Nephron (organoid): ENCODE measurements at regions not wholly inside any gene's neighbourhood (a gene's known extent, or its start where the extent isn't known, plus 50 kb on each side); places are given as distances from the start of the nearest gene placed in this dataset.

Experiments
- H3K27ac Mint-ChIP-seq, 3 experiments: 2 replicates each; pipeline ENCODE4 v1.8.0; 2020; ENCODE audit warnings: mixed read lengths in 3 of 3, mild to moderate bottlenecking in 2 of 3, moderate library complexity in 1 of 3
- H3K27me3 Mint-ChIP-seq: 2 replicates; pipeline ENCODE4 v1.8.0; 2021; ENCODE audit warnings: low read depth, mild to moderate bottlenecking, moderate library complexity, mixed read lengths
- H3K36me3 Mint-ChIP-seq: 2 replicates; pipeline ENCODE4 v1.8.0; 2020; ENCODE audit warnings: low read depth, mixed read lengths
- H3K4me1 Mint-ChIP-seq: 2 replicates; pipeline ENCODE4 v1.8.0; 2020; ENCODE audit warnings: mixed read lengths
- H3K4me3 Mint-ChIP-seq, 3 experiments: 2 replicates each; pipeline ENCODE4 v1.8.0; 2020; ENCODE audit warnings: mild to moderate bottlenecking in 3 of 3, mixed read lengths in 3 of 3, moderate library complexity in 2 of 3
- H3K9me3 Mint-ChIP-seq: 2 replicates; pipeline ENCODE4 v1.8.0; 2020; ENCODE audit warnings: mixed read lengths
- TF ChIP-seq, protein P1 (sequence below), 3 experiments: fragments of 200-600 bp; sonication (generic); IDR thresholded peaks; one replicate each; pipeline ENCODE4 v1.5.0; 2021; ENCODE audit warnings: antibody characterized with exemption in 3 of 3; ENCODE audit not compliant: unreplicated experiment in 3 of 3

DNA sequence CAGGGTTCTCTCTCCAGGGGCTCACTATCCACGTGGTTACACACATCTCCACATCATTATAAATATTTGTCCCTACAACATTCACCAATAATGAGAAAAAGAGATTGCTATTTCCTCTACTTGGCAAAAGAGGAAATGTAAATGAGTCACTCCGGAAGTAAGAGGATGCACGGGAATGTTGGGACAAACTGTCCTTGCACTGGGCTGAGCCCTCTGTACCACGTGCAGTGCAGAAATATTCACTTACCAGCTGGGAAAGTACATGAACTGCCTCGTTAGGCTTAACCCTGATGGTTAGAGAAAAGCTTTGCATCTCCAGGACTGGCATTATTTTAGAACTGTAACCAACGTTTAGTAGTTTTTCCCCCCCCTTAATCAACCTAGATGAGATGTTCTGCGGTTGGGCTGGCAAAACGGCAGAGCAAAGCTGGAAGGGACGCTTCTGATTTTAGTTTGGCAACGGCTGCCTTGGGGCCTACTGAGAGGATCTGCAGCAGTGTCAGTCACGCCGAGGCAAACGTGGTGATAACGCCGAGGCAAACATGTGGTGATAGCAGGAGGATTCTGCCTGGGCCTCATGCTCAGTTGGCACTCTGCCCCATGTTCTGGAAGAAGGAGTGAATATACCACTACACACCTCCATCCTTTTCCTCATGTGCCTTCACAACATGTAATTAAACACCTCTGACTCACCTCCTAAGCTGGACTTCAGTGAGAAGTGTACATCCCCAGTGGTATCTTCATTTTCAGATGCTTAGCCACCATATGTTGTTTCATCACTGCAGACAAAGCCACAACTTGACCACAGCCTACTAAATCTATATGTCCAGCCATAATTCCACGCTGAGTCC, 661.4 kb upstream of the KLF4 start:
- TF ChIP-seq, protein P1, sequence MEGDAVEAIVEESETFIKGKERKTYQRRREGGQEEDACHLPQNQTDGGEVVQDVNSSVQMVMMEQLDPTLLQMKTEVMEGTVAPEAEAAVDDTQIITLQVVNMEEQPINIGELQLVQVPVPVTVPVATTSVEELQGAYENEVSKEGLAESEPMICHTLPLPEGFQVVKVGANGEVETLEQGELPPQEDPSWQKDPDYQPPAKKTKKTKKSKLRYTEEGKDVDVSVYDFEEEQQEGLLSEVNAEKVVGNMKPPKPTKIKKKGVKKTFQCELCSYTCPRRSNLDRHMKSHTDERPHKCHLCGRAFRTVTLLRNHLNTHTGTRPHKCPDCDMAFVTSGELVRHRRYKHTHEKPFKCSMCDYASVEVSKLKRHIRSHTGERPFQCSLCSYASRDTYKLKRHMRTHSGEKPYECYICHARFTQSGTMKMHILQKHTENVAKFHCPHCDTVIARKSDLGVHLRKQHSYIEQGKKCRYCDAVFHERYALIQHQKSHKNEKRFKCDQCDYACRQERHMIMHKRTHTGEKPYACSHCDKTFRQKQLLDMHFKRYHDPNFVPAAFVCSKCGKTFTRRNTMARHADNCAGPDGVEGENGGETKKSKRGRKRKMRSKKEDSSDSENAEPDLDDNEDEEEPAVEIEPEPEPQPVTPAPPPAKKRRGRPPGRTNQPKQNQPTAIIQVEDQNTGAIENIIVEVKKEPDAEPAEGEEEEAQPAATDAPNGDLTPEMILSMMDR (IDR thresholded peaks at IDR 0.05; ENCODE audit: unreplicated experiment in 3 of 3), result no peak
- no peaks in the 10 kb centered on the region for H3K27me3 Mint-ChIP-seq

GRCh38 chr9:108149326-108149725, 659.8 kb upstream of the KLF4 start:
- peaks cover 2% of the 10 kb centered on the region for H3K9me3 Mint-ChIP-seq
- no peak overlapping the region for H3K4me3 Mint-ChIP-seq
- TF ChIP-seq, protein P1 (IDR thresholded peaks at IDR 0.05; ENCODE audit: unreplicated experiment in 3 of 3), result no peak
- H3K4me1 Mint-ChIP-seq, result peaks cover 5% of the 10 kb centered on the region
- H3K27ac Mint-ChIP-seq, result no peak overlapping the region
- no peaks in the 10 kb centered on the region for H3K27me3 Mint-ChIP-seq
- no peaks in the 10 kb centered on the region for H3K36me3 Mint-ChIP-seq

More for the DNA sequence above, 661.4 kb upstream of the KLF4 start:
- Mint-ChIP-seq H3K9me3 (no peaks in the 10 kb centered on the region), H3K4me1 (peaks cover 5% of the 10 kb centered on the region), H3K4me3 (no peak overlapping the region), H3K27ac (no peak overlapping the region), H3K36me3 (no peaks in the 10 kb centered on the region)

- Mint-ChIP-seq H3K36me3 (no peaks in the 10 kb centered on the region), H3K9me3 (peaks cover 2% of the 10 kb centered on the region), H3K27ac (peak overlapping the region; percentile 37 to 94 (median 91)), H3K4me1 (peaks cover 24% of the 10 kb centered on the region), H3K27me3 (no peaks in the 10 kb centered on the region), H3K4me3 (peak overlapping the region in 1 of 3 experiments; percentile 41)
- TF ChIP-seq, protein P1 (IDR thresholded peaks at IDR 0.05; ENCODE audit: unreplicated experiment in 3 of 3), result no peak
Observed at GRCh38 chr9:108142504-108143201, 653.1 kb upstream of the KLF4 start.

- peaks cover 28% of the 10 kb centered on the region for H3K4me1 Mint-ChIP-seq
- TF ChIP-seq, protein P1 (IDR thresholded peaks at IDR 0.05; ENCODE audit: unreplicated experiment in 3 of 3), result peak in 1 of 3 experiments; percentile 36
- H3K4me3 Mint-ChIP-seq, result peak overlapping the region in 1 of 3 experiments; percentile 41
- peaks cover 2% of the 10 kb centered on the region for H3K9me3 Mint-ChIP-seq
- H3K36me3 Mint-ChIP-seq, result no peaks in the 10 kb centered on the region
- no peaks in the 10 kb centered on the region for H3K27me3 Mint-ChIP-seq
- H3K27ac Mint-ChIP-seq, result peak overlapping the region; percentile 37 to 94 (median 91)
Observed at GRCh38 chr9:108142142-108142503, 652.6 kb upstream of the KLF4 start.

DNA sequence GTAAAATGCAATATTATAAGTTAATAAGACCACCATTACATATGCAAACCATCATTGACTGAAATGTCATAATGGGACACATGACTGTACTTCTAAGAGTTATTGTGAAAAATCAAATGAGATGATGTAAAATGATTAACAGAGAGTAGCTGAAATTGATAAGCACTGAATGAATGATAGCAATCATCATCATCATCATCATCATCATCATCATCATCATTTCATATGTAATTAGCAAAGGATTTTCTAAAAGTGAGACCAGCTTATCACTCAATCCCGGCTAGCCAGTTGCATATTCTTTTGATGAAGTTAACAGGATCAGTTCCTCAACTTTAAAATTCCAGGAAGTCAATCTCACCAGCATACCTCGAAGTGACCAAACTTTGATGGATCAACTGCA, 650.3 kb upstream of the KLF4 start:
- no peak overlapping the region for H3K27ac Mint-ChIP-seq
- no peaks in the 10 kb centered on the region for H3K27me3 Mint-ChIP-seq
- TF ChIP-seq, protein P1 (IDR thresholded peaks at IDR 0.05; ENCODE audit: unreplicated experiment in 3 of 3), result no peak
- peaks cover 34% of the 10 kb centered on the region for H3K4me1 Mint-ChIP-seq
- H3K9me3 Mint-ChIP-seq, result no peaks in the 10 kb centered on the region
- H3K36me3 Mint-ChIP-seq, result no peaks in the 10 kb centered on the region
- no peak overlapping the region for H3K4me3 Mint-ChIP-seq
